ENCODE measurements at regions not wholly inside any gene's neighbourhood (a gene's known extent, or its start where the extent isn't known, plus 50 kb on each side); places are given as distances from the start of the nearest gene placed in this dataset.

DNA sequence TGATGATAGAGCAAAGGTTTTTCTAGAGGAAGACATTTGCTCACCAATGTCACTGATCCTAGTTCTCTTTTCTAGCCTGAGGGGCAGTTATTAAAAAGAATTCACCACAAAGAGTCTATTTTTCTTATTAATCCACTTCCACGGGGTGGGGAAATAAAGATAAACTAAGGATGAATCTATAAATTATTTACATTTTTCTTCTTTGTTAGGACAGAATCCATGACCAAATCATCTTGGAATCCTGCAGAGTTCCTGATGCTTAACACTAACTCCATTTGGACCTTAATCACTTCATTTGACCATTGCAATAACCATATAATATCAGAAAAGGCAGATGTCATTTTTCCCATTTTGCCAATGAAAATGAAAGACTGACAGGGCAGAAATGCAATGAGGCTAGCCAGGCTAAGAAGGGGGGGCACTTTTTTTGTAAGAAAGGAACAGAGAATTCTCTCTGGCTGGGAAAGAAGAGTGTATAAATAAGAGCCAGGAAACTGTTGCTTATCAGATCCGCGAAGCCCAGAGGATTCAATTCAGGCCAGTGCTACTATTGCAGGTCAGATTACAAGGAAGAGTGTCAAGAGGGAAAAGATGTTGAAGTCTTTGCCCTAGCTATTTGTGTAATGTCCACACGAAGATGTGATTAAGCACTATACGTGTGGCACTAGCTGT is 433.2 kb downstream of the TNS3 start:
- FAIRE-seq (peak; percentile 38), DNase-seq (ENCODE audit: low spot score) (no peak)

DNA sequence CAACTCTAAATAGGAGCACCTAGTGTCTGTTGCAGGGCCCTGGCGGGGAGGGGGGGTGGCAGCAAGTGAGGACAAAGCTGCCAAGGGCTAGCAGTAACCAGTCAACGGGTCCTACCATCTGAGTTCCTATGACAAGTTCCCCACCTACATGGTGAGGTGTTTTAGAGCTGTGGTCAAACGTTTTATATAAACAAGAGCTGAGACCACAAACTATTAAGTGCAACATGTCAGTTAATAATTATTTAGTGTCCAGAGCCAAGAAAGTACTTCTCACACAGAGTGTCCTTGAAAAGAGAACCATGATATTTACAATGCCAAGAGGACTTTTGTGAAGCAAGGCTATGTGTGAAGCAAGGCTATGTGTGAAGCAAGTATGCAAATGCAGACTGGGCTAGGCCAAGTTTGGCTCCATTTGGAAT is 434.7 kb downstream of the TNS3 start:
- peak; percentile 97 for FAIRE-seq
- peak; percentile 84 for DNase-seq (ENCODE audit: low spot score)

DNA sequence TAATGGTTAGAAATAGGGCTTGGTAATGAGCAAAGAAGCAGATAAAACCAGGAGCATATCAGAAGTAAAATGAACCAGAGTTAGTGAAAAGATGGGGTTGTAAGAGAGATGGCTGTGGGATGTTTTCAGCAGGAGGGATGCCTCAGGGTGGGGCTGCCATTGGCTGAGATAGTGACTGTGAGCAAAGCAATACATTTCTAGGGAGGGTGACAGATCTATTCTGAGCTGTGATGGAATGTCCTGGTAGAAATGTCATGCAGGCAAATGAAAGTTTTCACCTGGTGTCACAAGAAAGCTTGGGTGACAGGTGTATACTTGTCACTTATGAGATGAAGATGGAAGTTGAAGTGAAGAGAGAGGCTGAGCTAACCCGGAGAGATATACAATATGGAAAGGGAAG is 435.9 kb downstream of the TNS3 start:
- DNase-seq (ENCODE audit: low spot score), result no peak
- FAIRE-seq, result no peak

DNA sequence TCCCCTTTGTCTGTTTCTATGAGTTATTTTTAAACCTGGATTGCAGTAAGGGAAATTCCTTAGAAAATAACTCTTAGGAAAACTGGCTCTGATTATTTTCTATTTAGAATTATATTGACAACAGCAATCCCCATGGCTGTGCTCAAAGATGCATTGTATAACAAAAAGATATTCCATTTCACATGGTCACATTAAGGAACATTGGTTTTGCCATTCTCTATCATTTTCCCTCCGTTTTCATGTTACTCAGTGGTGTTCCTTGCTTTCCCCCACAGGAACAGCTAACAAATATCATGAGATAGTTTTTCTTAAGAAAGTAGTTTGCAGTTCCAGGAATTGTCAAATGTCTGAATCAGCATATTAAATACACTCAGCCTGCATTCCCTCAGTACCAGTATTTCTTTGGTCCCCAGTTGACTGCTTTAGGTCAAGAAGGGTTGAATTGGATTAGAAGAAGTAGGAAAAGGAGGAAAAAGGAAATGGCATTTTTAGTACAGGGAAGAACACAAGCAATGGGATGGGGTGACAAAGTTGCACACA is 436.7 kb downstream of the TNS3 start:
- DNase-seq (ENCODE audit: low spot score) (no peak), FAIRE-seq (no peak)

DNA sequence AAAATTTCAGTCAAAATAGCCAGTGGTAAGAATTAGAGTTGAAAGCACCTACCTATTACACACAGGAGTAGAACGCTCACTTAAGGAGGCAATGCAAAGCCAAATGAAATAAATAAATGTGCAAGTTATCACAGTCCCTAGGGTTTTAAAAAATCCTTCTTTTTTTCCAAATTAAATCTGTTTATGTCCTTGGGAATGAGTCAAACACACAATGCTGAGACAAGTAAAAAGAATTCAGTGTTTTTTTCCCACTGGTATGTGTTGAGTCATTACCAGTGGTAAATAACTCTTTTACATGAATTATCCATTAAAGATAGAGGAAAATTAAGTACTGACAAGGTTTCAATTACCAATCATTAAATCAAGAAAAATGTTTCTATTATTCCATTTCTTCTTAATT is 438.6 kb downstream of the TNS3 start:
- FAIRE-seq (peak; percentile 23), DNase-seq (ENCODE audit: low spot score) (no peak)

DNA sequence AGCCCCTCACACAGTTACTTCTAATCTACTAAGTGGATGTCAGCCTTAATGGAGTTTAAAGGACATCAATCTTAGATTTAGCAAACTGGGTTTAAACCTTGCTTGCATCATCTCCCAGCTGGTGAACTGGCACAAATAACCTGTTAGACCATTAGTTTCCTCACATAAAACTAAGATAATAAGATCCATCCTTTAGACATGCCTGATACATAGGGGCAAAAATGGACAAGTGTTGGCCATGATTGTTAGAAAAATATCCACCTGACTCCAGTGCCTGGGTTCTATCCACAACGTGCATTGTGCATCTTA is 439.1 kb downstream of the TNS3 start:
- DNase-seq (ENCODE audit: low spot score), result no peak
- no peak for FAIRE-seq

DNA sequence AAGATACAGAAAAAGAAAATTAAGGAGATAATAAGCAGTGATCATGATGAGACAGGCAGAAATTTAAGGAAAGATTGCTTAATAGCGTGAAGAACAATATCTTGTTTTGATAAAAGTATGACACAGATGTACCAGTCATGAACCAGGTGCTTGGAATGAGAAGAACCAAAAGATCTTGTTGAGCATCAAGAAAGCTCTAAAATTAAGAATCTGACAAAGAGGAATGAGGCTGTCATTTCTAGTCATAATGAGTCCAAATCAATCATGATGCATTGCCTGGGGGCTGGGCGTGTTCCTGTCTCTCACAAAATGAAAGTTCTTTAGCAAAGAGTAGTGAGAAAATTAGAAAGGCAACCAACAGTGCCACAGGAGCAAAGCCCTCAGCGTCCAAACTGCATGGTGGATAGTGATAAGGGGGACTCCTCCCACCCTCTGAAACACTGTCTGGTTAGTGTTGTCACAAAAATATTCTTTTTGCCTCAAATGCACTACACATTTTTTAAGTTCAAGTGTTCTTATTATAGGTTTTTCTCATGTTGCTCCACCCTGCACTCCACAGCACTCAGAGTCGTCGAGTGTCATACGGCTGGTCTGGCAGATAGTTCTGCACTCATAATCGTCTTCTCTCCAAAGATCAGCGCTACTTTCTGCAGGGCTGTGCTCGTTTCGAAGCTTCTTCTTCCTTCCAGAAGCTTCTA is 439.6 kb downstream of the TNS3 start:
- FAIRE-seq, result no peak
- no peak for DNase-seq (ENCODE audit: low spot score)

DNA sequence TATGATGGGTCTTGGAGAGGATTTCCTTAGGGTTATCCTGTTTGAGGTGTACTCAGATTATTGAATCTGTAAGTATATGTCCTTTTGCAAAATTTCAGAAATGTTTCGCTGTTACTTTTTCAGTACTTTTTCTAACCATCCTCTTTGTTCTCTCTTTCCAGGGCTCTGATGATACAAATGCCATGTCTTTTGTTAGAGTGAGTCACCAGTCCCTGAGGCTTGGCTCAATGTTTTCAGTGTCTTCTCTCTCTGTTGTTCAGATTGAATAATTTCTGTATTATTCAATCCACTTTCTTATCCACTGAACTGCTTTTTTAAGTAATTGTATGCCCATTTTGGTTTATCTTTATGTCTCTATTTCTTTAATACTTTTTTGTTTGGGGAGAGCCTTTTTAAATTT is 449.4 kb downstream of the TNS3 start:
- DNase-seq (ENCODE audit: low spot score), result no peak

DNA sequence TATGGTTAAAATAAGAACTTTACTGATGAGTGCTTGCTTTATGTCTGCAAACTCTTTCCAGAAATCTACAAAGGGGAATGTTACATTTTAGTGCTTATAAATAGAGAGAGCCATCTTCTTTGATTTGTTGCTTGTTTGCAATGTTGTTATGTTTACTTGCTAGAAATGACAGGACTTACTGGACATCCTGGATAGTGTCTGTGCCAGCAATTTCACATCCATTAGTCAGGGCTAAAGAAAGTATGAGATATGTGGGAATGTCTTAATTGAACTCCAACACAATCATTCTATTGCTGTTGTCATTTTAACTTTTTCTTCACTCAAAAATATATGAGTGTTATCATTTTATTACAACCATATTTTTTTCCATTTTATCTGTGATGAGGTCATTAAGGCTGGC is 453.2 kb downstream of the TNS3 start:
- DNase-seq (ENCODE audit: low spot score) (no peak), FAIRE-seq (no peak)

More for the DNA sequence above, 449.4 kb downstream of the TNS3 start:
- peak; percentile 17 for FAIRE-seq

DNA sequence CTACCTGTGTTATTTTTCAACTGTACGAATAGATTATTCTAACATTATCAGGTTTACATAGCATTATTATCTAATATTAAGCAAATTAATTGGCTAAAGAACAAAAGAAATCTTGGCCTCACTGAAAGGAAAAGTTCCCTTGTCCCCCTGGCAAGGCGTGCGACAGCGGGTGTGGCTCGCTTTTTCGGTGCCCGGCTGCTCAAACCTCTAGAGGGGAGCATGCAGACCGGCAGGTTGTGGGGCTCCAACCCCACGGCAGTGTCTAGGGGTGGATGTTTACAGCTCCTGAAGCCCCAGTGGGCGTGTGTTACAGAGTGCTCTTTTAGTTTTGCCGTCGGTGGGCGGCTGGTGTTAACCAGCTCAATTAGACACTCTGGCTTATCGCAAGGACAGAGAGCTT is 456.4 kb downstream of the TNS3 start:
- no peak for DNase-seq (ENCODE audit: low spot score)
- FAIRE-seq, result no peak

DNA sequence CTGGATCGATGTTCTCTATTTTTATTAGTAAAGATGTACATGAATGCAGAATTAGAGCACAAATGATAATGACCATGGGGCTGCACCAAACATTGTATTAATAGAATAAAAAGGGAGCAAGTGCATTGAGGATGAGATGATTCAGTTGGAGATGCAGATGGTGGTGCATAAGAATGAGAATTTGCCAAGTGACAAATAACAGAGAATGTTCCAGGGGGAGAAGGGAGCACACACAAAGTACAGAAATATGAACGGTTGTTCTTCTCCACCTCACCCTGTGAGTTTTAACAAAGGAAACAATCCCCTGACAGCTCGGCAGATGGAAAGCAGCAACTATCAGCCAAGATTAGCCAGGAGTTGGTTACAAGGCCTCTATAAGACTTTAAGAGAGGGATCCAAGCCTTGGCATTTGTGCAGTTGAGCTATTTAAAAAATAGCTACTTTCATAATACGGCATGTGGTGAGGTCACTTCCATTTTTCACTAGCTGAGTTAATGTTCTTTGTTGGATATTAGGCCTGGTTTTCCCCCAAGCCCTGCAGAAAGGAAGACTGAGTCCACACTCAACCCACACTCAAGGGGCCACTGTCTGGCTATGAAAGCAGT is 462.5 kb downstream of the TNS3 start:
- no peak for FAIRE-seq
- DNase-seq (ENCODE audit: low spot score), result no peak

DNA sequence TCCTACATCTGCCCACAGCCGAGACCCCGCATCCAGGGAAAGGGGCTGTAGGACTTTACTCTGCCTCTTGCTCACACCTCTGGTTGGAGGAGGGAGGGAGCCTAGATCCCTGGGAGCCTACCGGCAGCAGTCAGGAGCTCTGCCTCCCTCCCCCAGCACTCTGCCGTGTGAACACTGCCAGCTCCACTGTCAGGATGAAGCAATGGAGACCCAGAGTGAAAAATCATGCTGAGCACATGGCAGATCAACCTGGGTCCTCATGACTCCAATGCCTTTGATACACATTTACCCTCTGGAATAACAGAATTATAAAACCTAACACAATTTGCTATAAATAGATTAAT is 477.7 kb downstream of the TNS3 start:
- FAIRE-seq (no peak), DNase-seq (ENCODE audit: low spot score) (no peak)

DNA sequence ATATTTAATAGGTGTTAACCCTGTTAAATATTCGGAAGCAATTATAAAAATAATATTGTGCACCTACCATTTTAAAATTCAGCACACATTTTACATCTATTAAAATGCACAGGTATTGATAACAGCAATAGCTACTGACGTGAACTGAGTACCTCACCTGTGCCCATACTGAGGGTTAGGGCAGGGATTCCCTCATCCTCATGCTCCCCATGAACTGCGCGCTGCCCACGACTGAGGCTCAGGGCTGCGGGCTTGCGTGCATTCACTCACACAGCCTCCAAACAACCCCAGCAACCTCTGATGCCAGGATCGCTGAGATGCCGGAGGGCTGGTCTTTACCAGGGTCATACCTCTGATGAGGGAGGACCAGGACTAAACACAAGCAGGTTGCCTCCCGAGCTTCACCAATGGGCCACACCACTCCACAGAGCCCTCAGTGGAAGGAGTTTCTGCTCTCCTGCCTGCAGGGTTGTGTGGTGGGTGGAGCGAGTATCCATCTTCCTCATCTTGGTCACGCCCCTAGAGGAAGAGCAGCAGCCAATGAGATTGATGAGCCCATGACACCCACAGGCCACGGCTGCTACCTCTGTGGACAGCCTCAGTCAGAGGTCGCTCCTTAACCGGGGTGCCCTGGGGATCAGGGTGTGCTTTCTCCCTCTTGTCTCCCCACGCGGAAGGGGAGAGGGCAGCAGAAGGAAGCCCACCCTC is 478.3 kb downstream of the TNS3 start:
- no peak for FAIRE-seq
- DNase-seq (ENCODE audit: low spot score), result no peak

DNA sequence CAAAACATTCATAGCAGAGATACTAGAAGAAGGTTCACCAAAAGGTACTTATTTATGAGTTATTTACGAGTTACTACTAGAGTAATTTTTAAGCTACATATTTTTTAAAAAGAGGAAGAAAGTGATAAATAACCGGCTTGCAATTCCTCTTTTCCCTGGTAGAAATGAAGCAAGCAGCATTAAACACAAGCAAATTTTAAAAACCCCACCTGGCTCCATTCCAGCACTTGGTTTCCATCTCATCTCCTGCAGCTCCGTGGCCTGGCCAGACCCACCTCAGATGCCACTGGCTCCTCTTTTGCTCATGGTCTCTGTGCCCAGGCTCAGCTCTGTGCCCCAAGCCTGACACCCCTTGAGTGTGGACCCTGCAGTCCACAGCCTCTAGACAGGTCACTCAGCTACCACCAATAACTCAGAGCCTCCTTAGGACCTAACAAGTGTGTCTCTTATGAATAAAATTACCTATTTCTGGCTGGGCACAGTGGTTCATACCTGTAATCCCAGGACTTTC is 479.5 kb downstream of the TNS3 start:
- DNase-seq (ENCODE audit: low spot score) (no peak), FAIRE-seq (no peak)

DNA sequence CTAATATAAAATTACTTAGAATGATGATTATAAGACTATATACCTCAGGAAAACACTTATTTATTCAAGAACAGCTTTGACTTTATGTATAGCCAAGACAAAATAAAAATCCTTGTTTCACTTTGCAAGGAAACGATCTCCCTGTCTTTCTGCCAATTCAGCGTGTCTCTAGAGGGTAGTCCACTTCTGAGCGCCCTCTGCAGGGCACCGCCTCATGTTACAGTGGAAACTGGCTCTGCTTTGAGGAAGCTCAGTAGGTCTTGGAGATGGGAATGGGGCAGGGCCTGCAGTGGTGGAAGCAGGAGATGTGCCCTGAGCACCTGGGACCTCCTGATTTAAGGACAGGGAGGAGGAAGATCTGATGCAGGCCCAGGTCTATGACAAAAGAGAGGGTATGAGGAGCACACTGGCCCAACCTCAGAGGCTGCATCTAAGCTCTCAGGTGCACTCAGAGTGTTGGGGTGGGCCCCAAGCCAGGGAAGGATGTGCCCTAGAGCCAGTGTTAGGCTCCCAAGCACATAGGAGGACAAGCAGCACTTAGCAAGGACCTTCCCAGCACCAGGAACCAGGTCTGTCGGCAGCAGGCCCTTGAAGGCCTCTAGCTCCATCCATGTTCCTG is 481.0 kb downstream of the TNS3 start:
- FAIRE-seq (peak; percentile 25), DNase-seq (ENCODE audit: low spot score) (no peak)

DNA sequence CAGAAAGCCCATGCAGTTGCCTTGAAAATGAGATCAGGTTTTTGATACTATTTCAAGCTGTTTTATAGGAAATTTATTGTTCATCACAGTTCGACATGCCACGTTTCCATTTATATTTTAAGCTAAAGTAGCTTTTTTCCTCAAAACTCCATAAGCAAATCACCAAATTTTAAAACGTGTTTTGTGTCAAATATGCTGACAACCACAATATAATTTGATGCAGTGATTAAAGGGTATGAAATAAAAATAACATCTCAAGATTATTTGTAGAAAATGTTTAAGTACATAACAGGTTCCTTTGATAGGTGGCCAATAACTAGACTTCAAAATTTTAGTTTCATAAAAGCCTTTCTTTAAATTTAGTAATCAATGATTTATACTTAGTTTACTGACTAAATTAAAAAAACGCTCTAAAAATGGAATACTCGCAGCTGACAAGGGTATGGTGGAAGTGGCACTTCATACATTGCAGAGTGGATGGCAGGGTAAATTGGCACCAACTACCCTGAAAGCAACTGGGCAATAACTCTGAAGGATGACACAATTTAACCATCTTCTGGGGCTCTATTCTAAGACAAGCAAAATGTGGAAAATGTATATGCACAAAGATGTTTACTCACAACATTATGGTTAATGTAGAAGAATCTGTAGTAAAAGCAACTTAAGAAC is 481.6 kb downstream of the TNS3 start:
- FAIRE-seq, result no peak
- no peak for DNase-seq (ENCODE audit: low spot score)

DNA sequence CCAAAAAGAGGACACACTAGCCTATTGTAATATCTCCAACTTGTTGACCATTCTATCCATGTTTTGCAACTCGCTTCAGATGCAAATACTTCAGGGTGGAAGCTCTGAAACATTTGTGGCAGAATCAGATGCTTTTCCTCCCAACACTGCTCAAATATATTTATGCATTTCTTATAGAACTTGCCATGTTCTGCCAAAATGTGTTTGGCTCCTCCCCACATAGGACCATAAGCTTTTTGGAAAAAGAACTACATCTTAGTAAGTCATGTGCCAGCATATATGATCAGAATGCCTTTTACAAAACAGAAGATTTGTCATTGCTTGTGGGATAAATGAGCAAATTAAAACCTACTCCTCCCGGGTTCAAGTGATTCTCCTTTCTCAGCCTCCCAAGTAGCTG is 484.5 kb downstream of the TNS3 start:
- DNase-seq (ENCODE audit: low spot score), result no peak
- no peak for FAIRE-seq

DNA sequence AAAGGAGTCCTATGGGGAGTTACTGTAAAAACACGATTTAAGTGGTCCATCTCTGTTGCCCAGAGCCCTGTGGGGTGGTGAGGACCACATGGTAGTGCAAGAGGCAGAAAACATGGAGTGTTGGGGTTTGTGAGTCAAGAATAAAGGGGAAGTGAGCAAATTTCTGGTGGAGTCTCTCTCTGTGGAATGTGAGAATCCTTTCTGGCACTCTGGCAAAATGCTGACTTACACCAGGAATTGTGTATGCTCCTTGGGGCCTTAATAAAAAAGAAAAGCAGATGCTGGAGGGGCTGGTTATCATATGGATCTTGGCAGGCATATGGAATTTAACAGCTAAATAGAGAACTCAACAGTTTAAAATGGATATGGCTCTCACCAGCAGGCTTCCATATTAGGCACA is 486.0 kb downstream of the TNS3 start:
- FAIRE-seq (no peak), DNase-seq (ENCODE audit: low spot score) (no peak)

DNA sequence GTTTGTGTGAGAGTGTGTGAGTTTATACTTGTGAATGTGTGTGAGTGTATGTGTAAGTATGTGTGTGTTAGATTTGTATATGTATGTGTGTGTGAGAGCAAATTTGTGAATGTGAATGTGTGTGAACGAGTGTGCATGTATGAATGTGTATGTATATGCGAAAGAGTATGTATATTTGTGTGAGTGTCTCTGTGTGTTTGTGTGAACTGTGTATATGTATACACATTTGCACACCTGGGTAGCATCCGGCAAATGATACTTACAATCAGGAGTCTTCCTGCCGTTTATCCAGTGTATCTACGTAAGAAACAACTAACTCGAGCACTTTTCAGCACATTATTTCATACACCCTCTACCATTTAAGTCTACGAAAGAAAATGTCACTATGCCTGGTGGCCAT is 487.4 kb downstream of the TNS3 start:
- DNase-seq (ENCODE audit: low spot score), result no peak
- no peak for FAIRE-seq

DNA sequence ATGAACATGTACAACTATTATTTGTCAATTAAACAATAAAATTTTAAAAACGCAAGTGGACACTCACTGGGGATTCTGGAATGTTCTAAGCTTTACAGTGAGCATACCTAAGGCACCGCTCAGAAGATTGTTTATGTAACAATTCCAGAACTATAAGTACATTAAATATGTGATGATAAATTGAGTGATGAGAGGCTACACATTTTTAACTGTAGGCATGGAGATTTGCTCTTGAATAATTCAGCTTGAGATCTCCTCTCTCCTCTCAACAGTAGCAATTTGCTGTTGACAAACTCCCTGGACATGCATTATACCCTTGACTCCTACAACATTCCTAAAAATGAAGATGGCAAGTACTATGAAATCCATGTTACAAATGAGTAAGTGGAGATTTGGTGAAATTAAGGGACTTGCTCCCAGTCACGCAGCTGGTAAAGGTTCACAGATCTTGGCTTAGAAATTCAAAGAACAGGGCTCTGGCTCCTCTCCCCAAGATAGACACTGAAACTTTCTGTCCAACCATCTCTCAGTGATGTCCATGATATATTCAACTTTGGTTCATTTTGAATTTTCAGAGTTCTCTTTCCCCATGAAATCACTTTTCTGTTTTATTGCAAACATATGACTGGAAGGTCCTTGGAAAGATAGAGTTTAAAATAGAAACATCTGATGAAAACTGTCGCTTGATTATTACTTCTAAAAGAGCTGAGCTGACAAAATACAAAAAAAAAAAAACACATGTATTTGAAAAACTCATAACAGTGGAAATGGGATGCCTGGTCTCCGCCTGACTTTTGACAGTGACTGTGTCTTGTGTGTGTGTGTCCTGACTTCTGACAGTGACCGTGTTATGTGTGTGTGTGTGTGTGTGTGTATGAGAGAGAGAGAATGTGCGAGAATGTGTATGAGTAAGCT is 488.3 kb downstream of the TNS3 start:
- DNase-seq (ENCODE audit: low spot score) (no peak), FAIRE-seq (no peak)
